ENCODE measurements at regions not wholly inside any gene's neighbourhood (a gene's known extent, or its start where the extent isn't known, plus 50 kb on each side); places are given as distances from the start of the nearest gene placed in this dataset.

- WGBS (ENCODE audit: insufficient coverage, low coverage, low lambda C conversion rate, missing lambda C conversion rate), result 60% methylated on average over 15 of the region's 22 CpGs
- no peak for TF ChIP-seq POLR2A (IDR thresholded peaks at IDR 0.05)
- no peak for TF ChIP-seq CTCF (IDR thresholded peaks at IDR 0.05)
- H3K27ac ChIP-seq, result no peak overlapping the region
- ATAC-seq (no peak), DNase-seq (no peak)
- H3K4me1 ChIP-seq, result no peaks in the 10 kb centered on the region
- intact Hi-C loops (cut with DNase I), result no loop called here
- H3K36me3 ChIP-seq, result no peaks in the 10 kb centered on the region
- no peaks in the 10 kb centered on the region for H3K9me3 ChIP-seq
- no peak overlapping the region for H3K4me3 ChIP-seq
- H3K27me3 ChIP-seq, result no peaks in the 10 kb centered on the region
Observed at GRCh38 chr1:4362314-4363044, 291.9 kb upstream of the AJAP1 start.

DNA sequence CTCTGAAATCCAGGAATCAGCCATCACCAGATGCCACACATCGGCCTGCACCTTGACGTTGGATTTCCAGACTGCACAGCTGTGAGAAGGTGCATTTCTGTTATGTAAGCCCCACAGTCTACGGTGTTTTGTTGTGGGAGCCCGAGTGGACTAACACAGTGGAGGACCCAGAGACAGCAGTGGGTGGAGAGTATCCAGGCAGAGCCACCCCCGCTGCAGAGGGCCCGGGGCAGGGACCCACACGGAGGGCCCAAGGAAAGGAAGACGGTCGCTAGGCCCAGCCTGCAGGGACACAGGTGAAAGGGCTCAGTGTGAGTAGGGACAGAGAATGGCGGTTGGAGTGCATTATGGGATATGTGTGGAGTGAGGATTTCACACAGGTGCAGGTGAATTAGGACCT lies 288.3 kb upstream of the AJAP1 start:
- no peak for DNase-seq
- Histone ChIP-seq H3K4me1 (no peaks in the 10 kb centered on the region), H3K36me3 (no peaks in the 10 kb centered on the region), H3K27ac (no peak overlapping the region), H3K9me3 (no peaks in the 10 kb centered on the region), H3K4me3 (no peak overlapping the region), H3K27me3 (no peaks in the 10 kb centered on the region)
- WGBS (ENCODE audit: insufficient coverage, low coverage, low lambda C conversion rate, missing lambda C conversion rate), result 80% methylated on average over 5 of the region's 10 CpGs
- no peak for TF ChIP-seq POLR2A (IDR thresholded peaks at IDR 0.05)
- TF ChIP-seq CTCF (IDR thresholded peaks at IDR 0.05), result no peak
- intact Hi-C loops (cut with DNase I), result no loop called here
- no peak for ATAC-seq

- Histone ChIP-seq H3K36me3 (no peaks in the 10 kb centered on the region), H3K9me3 (no peaks in the 10 kb centered on the region), H3K4me1 (no peaks in the 10 kb centered on the region), H3K27me3 (no peaks in the 10 kb centered on the region), H3K4me3 (no peak overlapping the region), H3K27ac (no peak overlapping the region)
- WGBS (ENCODE audit: insufficient coverage, low coverage, low lambda C conversion rate, missing lambda C conversion rate), result 88% methylated on average over 3 of the region's 13 CpGs
- DNase-seq (no peak), ATAC-seq (no peak)
- no peak for TF ChIP-seq POLR2A (IDR thresholded peaks at IDR 0.05)
- no peak for TF ChIP-seq CTCF (IDR thresholded peaks at IDR 0.05)
- intact Hi-C loops (cut with DNase I), result no loop called here
Observed at GRCh38 chr1:4367230-4367777, 287.1 kb upstream of the AJAP1 start.

DNA sequence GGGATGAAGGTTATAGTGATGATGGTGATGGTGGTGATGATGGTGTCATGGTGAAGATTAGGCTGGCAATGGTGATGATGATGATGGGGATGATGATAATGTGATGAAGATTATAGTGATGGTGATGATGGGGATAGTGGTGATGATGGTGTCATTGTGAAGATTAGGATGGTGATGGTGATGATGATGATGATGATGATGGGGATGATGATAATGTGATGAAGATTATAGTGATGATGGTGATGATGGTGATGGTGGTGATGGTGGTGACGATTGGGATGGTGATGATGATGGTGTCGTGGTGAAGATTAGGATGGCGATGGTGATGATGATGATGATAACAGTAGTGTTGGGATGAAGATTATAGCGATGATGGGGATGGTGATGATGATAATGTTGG lies 285.1 kb upstream of the AJAP1 start:
- DNase-seq, result no peak
- intact Hi-C loops (cut with DNase I), result no loop called here
- no peak overlapping the region for H3K4me3 ChIP-seq
- H3K9me3 ChIP-seq, result no peaks in the 10 kb centered on the region
- 68% methylated on average over 4 of the region's 4 CpGs for WGBS (ENCODE audit: insufficient coverage, low coverage, low lambda C conversion rate, missing lambda C conversion rate)
- H3K4me1 ChIP-seq, result no peaks in the 10 kb centered on the region
- no peaks in the 10 kb centered on the region for H3K36me3 ChIP-seq
- H3K27me3 ChIP-seq, result no peaks in the 10 kb centered on the region
- no peak overlapping the region for H3K27ac ChIP-seq
- no peak for ATAC-seq
- TF ChIP-seq CTCF (IDR thresholded peaks at IDR 0.05) (no peak), POLR2A (IDR thresholded peaks at IDR 0.05) (no peak)

Measured in right lobe of liver (tissue), 6 donors.